ENCODE measurements at regions not wholly inside any gene's neighbourhood (a gene's known extent, or its start where the extent isn't known, plus 50 kb on each side); places are given as distances from the start of the nearest gene placed in this dataset.

- TF ChIP-seq POLR2AphosphoS5 (IDR thresholded peaks at IDR 0.05; ENCODE audit: low read depth, low read length), result no peak
- no peak for TF ChIP-seq CTCF (IDR thresholded peaks at IDR 0.05)
- TF ChIP-seq TCF7L2 (IDR thresholded peaks at IDR 0.05; ENCODE audit: low read depth, low read length), result no peak
- no peak for TF ChIP-seq REST (IDR thresholded peaks at IDR 0.05; ENCODE audit: insufficient read depth in 1 of 2, low read depth in 2 of 2, low read length in 1 of 2)
Measured at GRCh38 chr2:150699218-150699617, 211.8 kb upstream of the RND3 start.
